AG09309 (cell line): ENCODE measurements at regions not wholly inside any gene's neighbourhood (a gene's known extent, or its start where the extent isn't known, plus 50 kb on each side); places are given as distances from the start of the nearest gene placed in this dataset.
"Not testable (repeated sequence)": the region's sequence is repeated elsewhere in the genome, so short reads cannot be mapped to it uniquely, and the experiment has no call there.

ENCODE experiments used
- DNase-seq: peaks from one replicate; pipeline ENCODE4 v3.0.0-alpha.2; 2010; ENCODE audit warnings: low read depth
- H3K4me3 ChIP-seq: 2 replicates; pipeline ENCODE4 v1.5.1; 2011; ENCODE audit warnings: mild to moderate bottlenecking, low read depth, low read length, moderate library complexity; ENCODE audit not compliant: control insufficient read depth
- CTCF ChIP-seq: IDR thresholded peaks from 2 replicates; pipeline ENCODE4 v1.5.1; 2011; ENCODE audit warnings: mild to moderate bottlenecking, low read depth, low read length, inconsistent platforms; ENCODE audit not compliant: insufficient read depth, control insufficient read depth; ENCODE audit errors: missing control alignments

GRCh38 chr6:144405163-144405562, 120.0 kb downstream of the UTRN start:
- DNase-seq = no peak
- TF ChIP-seq CTCF = no peak
- H3K4me3 ChIP-seq = no peak overlapping the region

GRCh38 chr6:144406796-144407195, 121.7 kb downstream of the UTRN start:
- TF ChIP-seq CTCF = no peak

GRCh38 chr6:144408161-144408560, 123.0 kb downstream of the UTRN start:
- no peak for TF ChIP-seq CTCF
- no peak for DNase-seq
- no peak overlapping the region for H3K4me3 ChIP-seq

More at GRCh38 chr6:144406796-144407195, 121.7 kb downstream of the UTRN start:
- no peak for DNase-seq
- H3K4me3 ChIP-seq = no peak overlapping the region

DNA sequence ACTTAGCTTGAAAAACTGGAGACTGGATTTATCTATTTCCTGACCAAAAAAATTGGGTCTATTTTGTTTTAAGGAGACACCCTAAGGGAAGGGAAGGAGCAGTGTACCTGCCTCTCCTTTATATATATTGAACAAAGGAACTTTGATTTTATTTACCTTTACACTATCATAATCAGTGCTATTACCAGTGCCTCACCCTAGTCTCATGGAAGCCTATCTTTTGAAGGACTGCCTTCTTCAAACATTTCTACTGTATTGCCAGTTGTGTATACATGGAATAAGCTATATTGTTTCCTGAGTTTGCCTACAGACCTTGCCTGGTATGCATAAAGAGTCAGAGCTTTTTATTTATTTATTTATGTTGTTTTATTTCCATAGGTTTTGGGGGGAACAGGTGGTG, 124.9 kb downstream of the UTRN start:
- no peak overlapping the region for H3K4me3 ChIP-seq
- no peak for TF ChIP-seq CTCF
- DNase-seq = no peak

- H3K4me3 ChIP-seq, DNase-seq: not testable (repeated sequence)
These were observed 125.4 kb downstream of the UTRN start for GRCh38 chr6:144410574-144410973.

DNA sequence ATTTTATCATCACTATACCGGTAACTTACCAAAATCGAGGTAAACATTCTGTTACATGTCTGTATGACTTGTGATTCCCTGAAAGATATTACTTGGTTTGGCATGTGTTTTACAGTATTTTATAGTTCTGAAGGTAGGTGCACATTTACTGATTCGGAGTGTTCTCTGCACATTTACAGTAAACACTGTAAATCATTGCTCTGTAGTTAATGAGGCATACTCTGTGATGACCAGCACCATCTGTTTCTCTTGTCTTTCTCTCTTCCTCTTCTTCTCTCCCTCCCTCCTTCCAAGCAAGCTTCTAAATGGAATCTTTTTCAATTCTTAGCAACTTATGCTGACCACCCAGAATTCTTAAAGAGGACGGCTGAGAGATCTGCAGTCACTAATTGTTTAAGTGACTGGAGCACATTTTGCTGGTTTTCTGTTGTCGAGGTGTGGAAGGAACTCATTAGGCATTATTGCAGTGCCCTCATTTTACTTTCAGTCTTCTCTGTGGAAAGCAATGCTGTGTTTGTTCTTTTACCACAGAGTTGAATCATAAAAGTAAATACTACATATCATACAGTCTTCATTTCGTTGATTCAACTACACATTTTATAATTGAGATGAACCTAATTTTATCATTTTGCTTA, 126.5 kb downstream of the UTRN start:
- no peak for TF ChIP-seq CTCF
- H3K4me3 ChIP-seq = no peak overlapping the region
- DNase-seq = no peak

- no peak for DNase-seq
- no peak for TF ChIP-seq CTCF
- no peak overlapping the region for H3K4me3 ChIP-seq
These were observed 128.3 kb downstream of the UTRN start for GRCh38 chr6:144413418-144413817.
